Loucy (cell line): ENCODE measurements at regions not wholly inside any gene's neighbourhood (a gene's known extent, or its start where the extent isn't known, plus 50 kb on each side); places are given as distances from the start of the nearest gene placed in this dataset.

Experiments used
- H2AFZ ChIP-seq: fragments of 200-600 bp; sonication (generic); 2 replicates; pipeline ENCODE4 v1.6.0; 2016; ENCODE audit warnings: antibody characterized with exemption, mild to moderate bottlenecking, low read length, moderate library complexity
- H3F3A ChIP-seq: fragments of 200-600 bp; 2 replicates; pipeline ENCODE4 v1.6.0; 2016; ENCODE audit warnings: antibody characterized with exemption, low read depth, mild to moderate bottlenecking
- H3K27me3 ChIP-seq: fragments of 200-600 bp; sonication (generic); 2 replicates; pipeline ENCODE4 v1.6.1; 2014; ENCODE audit warnings: low read length, mild to moderate bottlenecking; ENCODE audit not compliant: insufficient read depth, poor library complexity, severe bottlenecking
- H3K36me3 ChIP-seq: fragments of 200-600 bp; sonication (generic); 2 replicates; pipeline ENCODE4 v1.6.1; 2016; ENCODE audit warnings: low read length; ENCODE audit not compliant: insufficient read depth
- H3K4me1 ChIP-seq: fragments of 200-600 bp; sonication (generic); 2 replicates; pipeline ENCODE4 v1.5.1; 2014; ENCODE audit warnings: low read length, mild to moderate bottlenecking; ENCODE audit not compliant: insufficient read depth, poor library complexity, severe bottlenecking
- H3K4me2 ChIP-seq: fragments of 200-600 bp; sonication (generic); 2 replicates; pipeline ENCODE4 v1.6.0; 2014; ENCODE audit warnings: antibody characterized with exemption, low read length, low read depth, mild to moderate bottlenecking; ENCODE audit not compliant: poor library complexity, severe bottlenecking
- H3K4me3 ChIP-seq: fragments of 200-600 bp; sonication (generic); 2 replicates; pipeline ENCODE4 v1.5.1; 2014; ENCODE audit warnings: low read length, mild to moderate bottlenecking, mixed read lengths; ENCODE audit not compliant: poor library complexity, severe bottlenecking
- H3K79me2 ChIP-seq: fragments of 200-600 bp; sonication (generic); 2 replicates; pipeline ENCODE4 v1.6.1; 2014; ENCODE audit warnings: low read length; ENCODE audit not compliant: insufficient read depth
- H3K9ac ChIP-seq: fragments of 200-600 bp; sonication (generic); 2 replicates; pipeline ENCODE4 v1.6.0; 2014; ENCODE audit warnings: mild to moderate bottlenecking, low read depth, low read length, moderate library complexity; ENCODE audit not compliant: poor library complexity, severe bottlenecking
- H3K9me2 ChIP-seq: fragments of 200-600 bp; sonication (generic); replicated peaks from 2 replicates; pipeline ENCODE4 v1.6.1; 2016; ENCODE audit warnings: low read depth, low read length, mixed read lengths
- H3K9me3 ChIP-seq: fragments of 200-600 bp; sonication (generic); 2 replicates; pipeline ENCODE4 v1.6.1; 2014; ENCODE audit warnings: mild to moderate bottlenecking, antibody characterized with exemption, low read length, low read depth; ENCODE audit not compliant: insufficient read depth
- H4K20me1 ChIP-seq: fragments of 200-600 bp; sonication (generic); 2 replicates; pipeline ENCODE4 v1.6.0; 2014; ENCODE audit warnings: antibody characterized with exemption, low read length, mild to moderate bottlenecking; ENCODE audit not compliant: insufficient read depth, poor library complexity, severe bottlenecking
- EZH2phosphoT487 ChIP-seq: fragments of 200-600 bp; IDR thresholded peaks from 2 replicates; pipeline ENCODE4 v1.6.1; 2018; ENCODE audit warnings: antibody characterized with exemption, mild to moderate bottlenecking, moderate library complexity, borderline replicate concordance
- TF ChIP-seq, protein P1 (sequence below): fragments of 200-600 bp; sonication (generic); conservative IDR thresholded peaks from 2 replicates; pipeline ENCODE4 v1.5.1; 2014; ENCODE audit warnings: mild to moderate bottlenecking, antibody characterized with exemption, low read length

DNA sequence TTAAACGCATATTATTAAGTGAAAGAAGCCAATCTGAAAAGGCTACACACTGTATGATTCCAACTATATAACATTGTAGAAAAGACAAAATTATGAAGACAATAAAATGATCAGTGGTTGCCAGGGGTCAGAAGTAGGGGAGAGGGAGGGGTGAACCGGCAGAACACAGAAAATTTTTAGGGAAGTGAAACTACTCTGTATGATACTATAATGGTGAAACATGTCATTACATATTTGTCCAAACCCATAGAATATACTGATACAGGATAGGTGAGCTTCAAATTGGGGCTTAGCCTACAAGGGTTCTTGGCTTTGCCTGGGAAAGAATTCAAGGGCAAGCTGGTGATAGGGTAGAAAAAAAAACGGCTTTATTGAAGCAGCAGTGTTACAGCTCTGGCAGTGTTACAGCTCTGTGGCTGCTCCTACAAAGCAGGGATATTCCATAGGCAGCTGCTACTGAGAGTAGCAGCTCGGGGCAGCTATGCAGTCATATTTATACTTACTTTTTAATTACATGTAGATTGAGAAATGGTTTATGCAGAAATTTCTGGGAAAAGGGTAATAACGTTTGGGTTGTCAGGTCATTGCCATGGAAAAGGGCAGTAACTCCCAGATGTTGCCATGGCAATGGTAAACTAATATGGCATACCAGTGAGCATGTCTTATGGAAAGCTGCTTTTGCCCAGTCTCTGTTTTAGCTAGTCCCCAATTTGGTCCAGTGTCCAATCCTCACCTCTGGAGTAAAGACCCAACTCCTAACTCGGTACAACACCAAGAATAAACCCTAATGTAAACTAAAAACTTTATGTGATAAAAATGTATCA lies 125.1 kb upstream of the SLC25A36 start:
- TF ChIP-seq, protein P1, sequence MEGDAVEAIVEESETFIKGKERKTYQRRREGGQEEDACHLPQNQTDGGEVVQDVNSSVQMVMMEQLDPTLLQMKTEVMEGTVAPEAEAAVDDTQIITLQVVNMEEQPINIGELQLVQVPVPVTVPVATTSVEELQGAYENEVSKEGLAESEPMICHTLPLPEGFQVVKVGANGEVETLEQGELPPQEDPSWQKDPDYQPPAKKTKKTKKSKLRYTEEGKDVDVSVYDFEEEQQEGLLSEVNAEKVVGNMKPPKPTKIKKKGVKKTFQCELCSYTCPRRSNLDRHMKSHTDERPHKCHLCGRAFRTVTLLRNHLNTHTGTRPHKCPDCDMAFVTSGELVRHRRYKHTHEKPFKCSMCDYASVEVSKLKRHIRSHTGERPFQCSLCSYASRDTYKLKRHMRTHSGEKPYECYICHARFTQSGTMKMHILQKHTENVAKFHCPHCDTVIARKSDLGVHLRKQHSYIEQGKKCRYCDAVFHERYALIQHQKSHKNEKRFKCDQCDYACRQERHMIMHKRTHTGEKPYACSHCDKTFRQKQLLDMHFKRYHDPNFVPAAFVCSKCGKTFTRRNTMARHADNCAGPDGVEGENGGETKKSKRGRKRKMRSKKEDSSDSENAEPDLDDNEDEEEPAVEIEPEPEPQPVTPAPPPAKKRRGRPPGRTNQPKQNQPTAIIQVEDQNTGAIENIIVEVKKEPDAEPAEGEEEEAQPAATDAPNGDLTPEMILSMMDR, result no peak
- no peak for TF ChIP-seq EZH2phosphoT487
- Histone ChIP-seq H3K79me2 (no peaks in the 10 kb centered on the region), H3K36me3 (no peaks in the 10 kb centered on the region), H3K9me3 (0 out of 2 replicates have a peak, but pooled peaks cover 5% of the 10 kb centered on the region), H3K9ac (no peak overlapping the region), H3K27me3 (no peaks in the 10 kb centered on the region), H3K4me3 (no peak overlapping the region), H3K4me1 (no peaks in the 10 kb centered on the region), H2AFZ (no peak overlapping the region), H3K9me2 (no peaks in the 10 kb centered on the region), H3F3A (no peaks in the 10 kb centered on the region), H4K20me1 (no peaks in the 10 kb centered on the region), H3K4me2 (no peak overlapping the region)

DNA sequence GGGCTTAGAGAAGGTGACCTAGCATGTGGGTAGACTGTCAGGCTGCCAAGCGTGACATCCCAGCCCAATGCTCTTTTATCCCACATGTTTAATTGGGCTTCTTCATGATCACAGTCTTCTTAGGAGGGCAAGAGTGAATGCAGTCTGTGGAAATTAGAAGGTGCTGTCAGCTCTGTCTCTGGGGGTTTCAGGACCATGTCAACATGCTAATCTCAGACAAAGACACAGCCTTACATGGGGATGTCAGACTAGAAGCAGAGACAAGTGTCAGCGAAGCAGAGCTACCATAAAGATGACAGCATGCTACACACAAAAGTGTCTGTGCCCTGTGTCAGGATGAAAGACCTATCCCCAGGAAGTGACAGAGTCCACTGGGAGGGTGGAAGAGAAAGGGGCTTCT lies 120.1 kb upstream of the SLC25A36 start:
- Histone ChIP-seq H3K36me3 (no peaks in the 10 kb centered on the region), H3F3A (no peaks in the 10 kb centered on the region), H3K9ac (no peak overlapping the region), H3K27me3 (no peaks in the 10 kb centered on the region), H3K9me3 (no peaks in the 10 kb centered on the region), H3K9me2 (no peaks in the 10 kb centered on the region), H2AFZ (no peak overlapping the region), H3K4me2 (no peak overlapping the region), H3K4me3 (no peak overlapping the region), H4K20me1 (no peaks in the 10 kb centered on the region), H3K4me1 (peaks cover 14% of the 10 kb centered on the region), H3K79me2 (no peaks in the 10 kb centered on the region)
- no peak for TF ChIP-seq EZH2phosphoT487
- TF ChIP-seq, protein P1, result no peak

DNA sequence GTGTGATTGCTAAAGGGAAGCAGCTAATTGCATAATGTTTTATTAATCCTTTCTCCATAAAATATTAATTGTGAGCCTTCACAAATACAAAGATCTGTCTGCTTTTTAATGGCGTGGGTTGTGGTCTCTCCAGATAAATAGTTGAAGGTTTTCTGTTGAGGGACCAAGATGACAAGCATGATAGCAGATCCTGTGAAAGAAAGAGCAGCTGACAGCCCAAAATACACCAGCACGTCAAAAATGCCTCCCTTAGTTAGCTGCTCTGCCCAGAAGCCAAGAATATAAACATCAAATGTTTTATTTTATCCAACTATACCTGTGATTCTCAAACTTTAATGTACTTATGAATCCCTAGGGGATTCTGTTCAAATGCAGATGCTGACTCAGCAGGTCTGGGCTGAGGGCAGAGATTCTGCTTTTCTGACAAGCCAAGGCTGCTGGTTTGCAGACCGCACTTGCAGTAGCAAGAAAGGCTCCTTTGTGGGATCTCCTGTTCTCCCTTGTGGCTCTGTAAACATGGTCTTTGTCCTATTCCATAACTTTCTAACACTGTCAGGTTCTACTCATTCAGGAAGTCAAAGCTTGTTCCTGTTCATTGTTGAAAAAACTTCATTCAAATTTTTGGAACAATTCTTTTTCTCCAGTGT lies 119.1 kb upstream of the SLC25A36 start:
- Histone ChIP-seq H3K9me3 (no peaks in the 10 kb centered on the region), H3K9me2 (no peaks in the 10 kb centered on the region), H3K9ac (no peak overlapping the region), H3K27me3 (no peaks in the 10 kb centered on the region), H4K20me1 (no peaks in the 10 kb centered on the region), H3K4me3 (no peak overlapping the region), H2AFZ (no peak overlapping the region), H3K36me3 (no peaks in the 10 kb centered on the region), H3F3A (no peaks in the 10 kb centered on the region), H3K79me2 (no peaks in the 10 kb centered on the region), H3K4me1 (peaks cover 14% of the 10 kb centered on the region), H3K4me2 (no peak overlapping the region)
- TF ChIP-seq EZH2phosphoT487, result no peak
- TF ChIP-seq, protein P1, result no peak
